ENCODE measurements at regions not wholly inside any gene's neighbourhood (a gene's known extent, or its start where the extent isn't known, plus 50 kb on each side); places are given as distances from the start of the nearest gene placed in this dataset.
"Not testable (repeated sequence)": the region's sequence is repeated elsewhere in the genome, so short reads cannot be mapped to it uniquely, and the experiment has no call there.

DNA sequence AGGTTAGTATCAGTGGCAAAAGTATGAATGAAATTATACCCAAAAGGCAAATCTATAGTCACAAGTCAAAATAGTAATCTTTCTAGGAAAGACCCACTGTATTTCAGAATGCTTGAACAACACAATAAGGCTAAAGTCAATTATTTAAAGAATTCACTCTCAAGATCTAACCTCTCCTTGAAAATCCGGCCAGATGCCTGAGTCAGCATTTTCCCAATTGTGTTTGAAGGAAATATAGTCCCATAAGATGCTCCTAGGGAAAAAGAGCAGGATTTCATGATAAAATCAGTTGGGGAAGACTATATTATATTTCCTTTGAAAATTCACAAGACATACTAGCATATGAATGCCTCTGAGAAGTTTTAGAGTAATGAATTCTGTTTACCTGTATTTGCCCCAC lies 1075.0 kb downstream of the GRM8 start:
- DNase-seq: no peak

DNA sequence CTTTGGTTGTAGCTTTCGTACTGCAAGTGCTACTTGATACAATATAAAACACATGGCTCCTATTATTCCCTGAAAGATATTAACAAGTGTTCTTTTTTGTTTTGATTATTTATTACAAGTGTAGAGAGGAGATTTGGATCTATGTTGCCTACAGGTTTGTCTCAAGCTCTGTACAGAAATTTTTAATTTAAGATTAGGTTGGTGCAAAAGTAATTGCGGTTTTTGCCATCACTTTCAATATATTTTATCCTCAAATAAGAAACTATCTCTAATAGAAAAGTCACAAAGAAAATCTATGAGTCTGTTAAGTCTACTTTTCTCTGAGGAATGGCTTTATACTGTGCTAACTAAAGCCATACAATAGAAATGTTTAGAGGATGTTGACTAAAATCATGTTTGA lies 1086.1 kb downstream of the GRM8 start:
- no peak for DNase-seq

DNA sequence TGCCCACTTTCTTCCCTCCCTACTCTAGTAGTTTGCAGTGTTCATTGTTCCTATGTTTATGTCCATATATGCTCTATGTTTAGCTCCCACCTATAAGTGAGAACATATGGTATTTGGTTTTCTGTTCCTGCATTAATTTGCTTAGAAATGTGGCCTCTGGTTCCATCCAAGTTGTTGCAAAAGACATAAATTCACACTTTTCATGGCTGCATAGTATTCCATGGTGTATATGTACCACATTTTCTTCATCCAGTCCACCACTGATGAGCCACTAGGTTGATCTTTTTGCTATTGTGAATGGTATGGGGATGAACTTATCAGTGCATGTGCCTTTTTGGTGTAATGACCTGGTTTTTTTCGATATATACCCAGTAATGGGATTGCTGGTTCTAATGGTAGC lies 1089.1 kb downstream of the GRM8 start:
- DNase-seq: no peak

DNA sequence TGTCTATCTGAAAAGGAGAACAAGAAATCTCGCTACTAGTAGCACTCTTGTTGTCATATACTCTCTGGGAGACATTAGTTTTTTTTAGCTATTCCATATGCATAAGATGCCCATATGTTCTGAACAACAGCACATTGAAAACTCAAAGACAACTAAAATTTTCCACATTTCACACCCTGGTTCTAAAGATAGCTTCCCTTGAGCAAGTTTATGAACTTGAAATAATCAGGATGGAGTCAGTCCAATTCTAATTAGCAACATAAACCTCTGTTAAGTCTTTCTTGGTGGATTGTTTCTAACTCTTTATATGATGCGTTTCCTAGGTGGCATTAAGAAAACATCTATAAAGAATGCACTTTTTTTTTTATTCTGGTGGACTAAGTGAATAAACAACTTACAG lies 1095.3 kb downstream of the GRM8 start:
- no peak for DNase-seq

DNA sequence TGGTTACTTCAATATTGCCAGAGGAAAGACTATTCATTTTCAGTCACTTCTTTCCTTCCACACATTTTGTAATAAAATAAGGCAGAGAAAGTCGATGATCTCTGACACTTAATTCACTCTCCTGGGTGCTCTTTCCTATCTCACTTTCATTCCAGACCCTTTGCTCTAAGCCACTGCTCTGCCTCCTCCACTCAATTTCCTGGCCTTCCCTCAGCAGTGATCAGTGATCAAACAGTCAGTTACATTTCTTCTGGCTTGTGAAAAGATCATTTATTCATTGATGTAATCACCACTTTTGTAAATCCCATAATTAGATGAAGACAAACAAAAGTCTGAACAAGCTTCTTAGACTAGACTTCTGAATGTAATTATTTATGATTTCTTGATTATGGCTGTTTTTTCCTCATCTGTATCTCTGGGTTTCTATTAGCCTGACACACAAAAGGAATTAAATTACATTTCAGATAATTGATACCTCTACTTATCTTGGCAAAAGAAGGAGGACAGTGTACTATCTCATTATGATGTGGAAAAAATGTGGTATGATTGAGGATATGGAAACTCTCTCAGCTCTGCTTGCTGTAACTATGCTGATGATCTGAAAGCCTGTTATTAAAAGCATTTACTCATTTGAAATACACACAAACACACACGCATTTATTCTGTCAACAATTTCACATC lies 1102.3 kb downstream of the GRM8 start:
- no peak for DNase-seq

DNA sequence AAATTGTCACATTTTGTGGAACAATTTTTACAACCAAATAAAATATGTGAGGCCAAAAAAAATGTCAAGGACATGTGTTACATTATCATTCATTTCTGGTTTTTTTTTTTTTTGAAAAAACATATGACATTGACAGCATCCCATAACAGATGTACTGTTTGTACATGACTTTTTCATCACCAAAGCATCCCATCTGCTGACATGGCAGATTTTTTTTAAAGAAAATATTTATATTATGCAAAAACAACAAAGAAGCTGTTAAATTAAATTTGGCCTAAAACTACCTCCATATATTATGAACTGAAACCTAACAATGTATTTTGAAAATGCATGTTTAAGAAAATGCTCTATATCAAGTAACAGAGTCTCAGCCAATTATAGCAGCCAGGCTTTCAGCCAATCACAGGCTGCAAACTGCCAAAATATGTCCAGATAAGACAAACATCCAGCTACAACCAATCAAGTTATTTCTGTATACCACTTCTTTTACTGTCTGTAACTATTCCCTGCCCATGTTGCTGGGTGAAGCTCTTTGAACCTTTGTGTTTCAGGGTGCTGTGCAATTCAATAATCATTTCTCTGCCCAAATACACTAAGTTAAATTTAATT lies 1111.8 kb downstream of the GRM8 start:
- no peak for DNase-seq

DNA sequence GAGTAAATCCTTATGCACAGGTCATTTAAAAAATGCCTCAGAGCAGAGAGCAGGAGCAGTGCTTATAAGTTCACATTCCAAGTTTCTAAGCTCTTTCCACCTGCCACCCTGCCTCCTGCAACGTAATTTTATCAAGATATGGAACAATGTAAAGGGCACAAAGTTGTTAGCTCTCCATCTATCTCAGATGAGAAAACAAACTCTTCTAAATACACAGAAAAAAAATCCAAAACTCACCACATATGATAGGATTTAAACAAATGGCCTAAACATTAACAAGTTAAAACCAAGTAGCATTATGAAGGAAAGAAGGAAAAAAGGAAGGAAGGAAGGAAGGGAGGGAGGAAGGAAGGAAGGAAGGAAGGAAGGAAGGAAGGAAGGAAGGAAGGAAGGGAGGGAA lies 1132.8 kb downstream of the GRM8 start:
- no peak for DNase-seq

DNA sequence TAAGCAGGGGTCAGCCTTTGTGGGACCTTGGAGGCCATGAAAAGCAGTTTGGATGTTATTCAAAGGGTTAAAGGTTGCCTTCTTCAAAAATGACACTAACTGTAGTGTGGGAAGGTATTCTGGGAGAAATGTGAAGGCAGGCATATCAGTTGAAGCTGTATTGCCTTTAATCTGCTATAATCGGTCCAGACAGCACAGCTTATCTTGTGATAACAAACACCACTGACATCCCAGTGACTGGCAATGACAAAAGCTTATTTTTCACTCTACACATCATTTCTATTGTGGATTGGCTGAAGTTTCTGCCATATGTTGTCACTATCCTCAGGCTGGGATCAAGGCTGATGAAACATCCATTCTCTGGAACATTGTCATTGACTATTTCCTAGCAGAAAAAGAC lies 1149.2 kb downstream of the GRM8 start:
- DNase-seq: no peak

DNA sequence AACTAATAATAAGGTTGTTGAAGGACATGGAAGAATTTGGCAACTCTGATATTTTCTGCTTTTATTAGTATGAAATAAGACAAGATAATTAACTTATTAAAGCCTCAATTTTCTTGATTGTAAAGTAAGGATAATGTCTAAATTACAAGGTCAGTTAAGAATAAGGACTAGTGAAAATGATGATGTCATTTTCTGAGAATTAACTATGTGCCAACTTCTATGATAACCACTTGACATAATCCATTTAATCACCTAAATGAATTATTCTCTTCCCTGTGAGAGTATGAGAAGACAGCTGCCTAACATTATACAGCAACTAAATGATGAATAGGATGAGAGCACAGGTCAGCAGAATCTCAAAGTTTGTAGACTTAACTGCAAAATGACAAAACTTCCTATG lies 1153.4 kb upstream of the POT1 start:
- DNase-seq: no peak

DNA sequence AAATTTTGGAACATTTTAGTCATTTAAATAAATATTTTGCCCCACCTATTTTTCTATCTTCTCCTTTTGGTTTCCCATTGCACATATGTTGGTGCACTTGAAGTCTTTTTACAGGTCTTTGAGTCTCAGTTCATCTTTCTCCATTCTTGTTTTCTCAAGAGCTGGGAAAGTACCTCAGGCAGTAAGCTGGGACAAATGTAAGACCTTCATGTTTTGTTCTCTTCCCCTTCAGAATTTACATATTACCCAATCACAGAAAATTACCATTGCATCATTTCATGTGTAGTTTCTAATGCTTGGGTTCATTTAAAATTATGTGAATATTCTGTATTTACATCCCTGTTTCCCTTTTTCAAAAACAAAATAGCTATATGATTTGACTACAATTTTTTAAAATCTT lies 1150.0 kb upstream of the POT1 start:
- no peak for DNase-seq

DNA sequence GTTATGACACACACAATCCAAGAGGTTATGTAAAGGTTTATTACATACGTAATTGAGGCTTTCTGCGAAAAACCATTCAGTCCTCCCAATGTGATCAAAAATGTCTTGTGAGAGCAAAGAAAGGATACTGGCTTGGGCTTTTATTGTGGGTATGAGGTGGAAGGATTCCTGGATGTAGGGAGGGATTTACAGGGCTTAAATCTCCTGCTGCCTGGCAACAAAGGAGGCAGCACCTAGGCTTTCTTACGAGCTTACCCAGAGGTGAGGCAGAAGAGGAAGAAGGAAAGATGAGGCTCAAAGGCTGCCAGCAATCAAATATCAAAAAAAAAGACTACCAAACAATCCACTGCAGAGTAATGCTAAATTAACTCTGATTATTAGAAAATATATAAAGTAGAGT lies 1149.5 kb upstream of the POT1 start:
- no peak for DNase-seq

DNA sequence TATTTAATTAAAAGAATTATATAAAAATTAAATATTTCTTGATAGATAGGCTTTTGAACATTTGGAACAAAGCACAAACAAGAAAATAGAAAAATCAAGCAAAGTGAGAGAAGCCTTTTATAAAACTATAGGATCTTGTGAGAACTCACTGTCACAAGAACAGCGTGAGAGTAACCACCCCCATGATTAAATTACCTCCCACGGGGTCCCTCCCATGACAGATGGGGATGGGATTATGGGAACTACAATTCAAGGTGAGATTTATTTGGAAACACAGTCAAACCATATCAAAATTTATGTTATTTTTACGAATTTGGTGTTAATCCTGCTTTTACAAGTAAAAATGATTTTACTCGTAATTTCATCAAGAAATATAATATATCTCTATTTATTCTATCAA lies 1136.1 kb upstream of the POT1 start:
- DNase-seq: no peak

DNA sequence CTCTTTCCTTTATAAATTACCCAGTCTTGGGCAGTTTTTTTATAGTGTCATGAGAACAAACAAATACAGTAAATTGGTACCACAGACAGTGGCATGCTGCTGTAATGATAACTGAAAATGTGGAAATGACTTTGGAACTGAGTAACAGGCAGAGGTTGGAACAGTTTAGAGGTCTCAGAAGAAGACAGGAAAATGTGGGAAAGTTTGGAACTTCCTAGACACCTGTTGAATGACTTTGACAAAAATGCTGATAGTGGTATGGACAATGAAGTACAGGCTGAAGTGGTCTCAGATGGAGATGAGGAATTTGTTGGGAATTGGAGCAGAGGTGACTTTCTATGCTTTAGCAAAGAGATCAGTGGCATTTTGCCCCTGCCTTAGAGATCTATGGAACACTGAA lies 1128.4 kb upstream of the POT1 start:
- DNase-seq: no peak

DNA sequence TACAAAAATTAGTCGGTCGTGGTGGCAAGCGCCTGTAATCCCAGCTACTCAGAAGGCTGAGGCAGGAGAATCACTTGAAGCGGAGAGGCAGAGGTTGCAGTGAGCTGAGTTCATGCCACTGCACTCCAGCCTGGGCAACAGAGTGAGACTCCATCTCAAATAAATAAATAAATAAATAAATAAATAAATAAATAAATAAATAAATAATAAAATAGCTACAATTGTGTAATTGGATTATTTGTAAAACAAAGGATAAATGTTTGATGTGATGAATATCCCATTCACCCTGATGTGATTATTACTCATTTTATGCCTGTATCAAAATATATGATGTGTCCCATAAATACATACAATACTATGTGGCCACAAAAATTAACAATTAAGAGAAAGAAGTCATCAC lies 1127.0 kb upstream of the POT1 start:
- DNase-seq: not testable (repeated sequence)

DNA sequence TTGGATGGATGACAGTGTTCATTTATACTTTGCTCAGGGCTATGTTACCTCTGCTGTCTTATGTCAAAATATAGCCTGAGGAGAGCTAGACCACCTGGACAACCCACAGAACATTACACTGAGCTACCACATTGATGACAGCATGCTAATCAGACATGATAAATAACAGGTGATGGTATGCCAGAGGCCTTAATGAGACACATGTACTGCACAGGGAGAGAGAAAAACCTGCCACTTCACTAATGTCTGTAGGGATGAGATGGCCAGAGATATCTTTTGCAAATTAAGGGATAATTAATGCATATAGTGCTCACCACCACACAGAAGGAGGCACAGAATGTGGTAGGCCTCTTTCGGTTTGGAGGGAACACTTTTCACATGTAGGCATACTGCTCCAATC lies 1122.6 kb upstream of the POT1 start:
- DNase-seq: peak; percentile 1

DNA sequence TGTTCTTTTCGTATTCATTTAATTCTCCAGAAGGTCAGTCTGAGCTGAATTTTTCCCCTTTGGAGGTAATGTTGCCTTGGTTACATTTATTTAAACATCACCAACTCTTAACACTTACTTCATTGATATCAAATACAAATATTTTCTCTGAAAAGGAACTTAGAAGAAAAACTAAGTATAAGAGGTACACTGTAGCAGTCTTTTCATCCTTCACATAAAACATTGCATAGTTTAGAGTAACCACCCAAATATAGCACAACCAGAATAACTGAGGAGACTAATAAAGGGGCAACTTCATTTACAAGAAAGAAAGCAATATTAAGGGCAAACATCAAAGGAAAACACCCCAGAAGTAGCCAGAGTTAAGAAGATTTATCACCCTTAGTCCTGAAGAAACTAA lies 1115.0 kb upstream of the POT1 start:
- DNase-seq: no peak

DNA sequence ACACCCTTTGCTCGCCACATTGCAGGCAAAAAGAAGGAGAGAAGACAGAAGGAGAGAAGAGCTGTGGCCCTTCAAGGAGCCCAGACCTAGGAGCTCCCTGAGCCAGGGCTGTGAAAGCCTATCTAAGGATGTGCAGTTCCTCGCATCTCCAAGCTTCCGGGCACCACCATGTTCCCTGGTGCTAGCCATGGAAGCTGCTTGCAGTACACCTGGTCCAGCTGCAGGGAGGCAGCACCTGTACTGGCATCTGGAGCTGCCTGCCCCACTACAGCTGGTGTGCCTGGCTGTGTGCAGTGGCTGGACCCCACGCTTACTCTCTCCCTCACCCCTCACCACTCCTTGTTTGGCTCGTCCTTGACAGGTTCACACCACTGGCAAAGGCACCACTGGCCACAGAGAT lies 1111.8 kb upstream of the POT1 start:
- no peak for DNase-seq

DNA sequence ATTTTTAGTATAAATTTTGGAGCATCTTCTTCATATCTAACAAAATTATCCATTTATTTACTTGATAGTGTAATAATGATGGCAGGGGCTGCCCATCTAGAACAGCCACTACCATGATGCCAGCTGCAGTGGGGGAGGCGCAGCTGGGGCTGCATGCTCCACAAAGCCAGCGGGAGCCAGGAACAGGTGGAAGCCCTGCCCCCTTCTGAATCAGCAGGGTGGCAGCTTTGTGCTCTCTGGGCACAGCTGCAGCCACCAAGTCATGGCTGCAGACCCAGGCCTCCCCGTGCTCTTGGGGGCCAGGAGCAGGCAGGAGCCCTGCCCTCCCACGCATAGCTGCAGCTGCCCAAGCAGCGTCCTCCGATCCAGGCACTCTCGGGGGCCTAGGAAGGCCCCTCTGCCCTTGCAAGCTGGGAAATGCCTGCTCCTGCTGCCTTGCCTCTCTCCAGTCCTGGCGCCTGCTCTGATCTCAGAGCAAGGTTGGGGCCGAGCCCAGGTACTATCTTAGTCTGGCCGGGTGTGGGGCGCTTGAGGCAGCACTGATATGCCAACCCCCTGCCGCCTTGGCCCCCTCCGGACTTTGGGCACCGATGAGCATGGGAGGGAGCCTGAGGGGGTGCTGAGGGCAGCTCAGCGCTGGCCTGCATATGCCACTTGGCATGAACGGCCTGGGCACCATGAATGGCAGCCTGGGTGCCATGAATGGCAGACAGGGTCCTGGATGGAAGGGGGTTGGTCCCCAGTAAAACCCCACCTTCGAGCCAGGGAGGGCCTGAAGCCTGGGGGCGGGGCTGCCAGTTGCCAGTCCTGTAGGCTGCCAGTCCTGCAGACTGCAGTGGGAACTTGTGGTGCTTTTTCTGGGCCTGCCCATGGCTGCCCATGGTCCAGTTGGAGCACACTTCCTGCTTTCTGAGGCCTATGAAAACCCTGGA lies 1110.8 kb upstream of the POT1 start:
- peak; percentile 4 for DNase-seq

DNA sequence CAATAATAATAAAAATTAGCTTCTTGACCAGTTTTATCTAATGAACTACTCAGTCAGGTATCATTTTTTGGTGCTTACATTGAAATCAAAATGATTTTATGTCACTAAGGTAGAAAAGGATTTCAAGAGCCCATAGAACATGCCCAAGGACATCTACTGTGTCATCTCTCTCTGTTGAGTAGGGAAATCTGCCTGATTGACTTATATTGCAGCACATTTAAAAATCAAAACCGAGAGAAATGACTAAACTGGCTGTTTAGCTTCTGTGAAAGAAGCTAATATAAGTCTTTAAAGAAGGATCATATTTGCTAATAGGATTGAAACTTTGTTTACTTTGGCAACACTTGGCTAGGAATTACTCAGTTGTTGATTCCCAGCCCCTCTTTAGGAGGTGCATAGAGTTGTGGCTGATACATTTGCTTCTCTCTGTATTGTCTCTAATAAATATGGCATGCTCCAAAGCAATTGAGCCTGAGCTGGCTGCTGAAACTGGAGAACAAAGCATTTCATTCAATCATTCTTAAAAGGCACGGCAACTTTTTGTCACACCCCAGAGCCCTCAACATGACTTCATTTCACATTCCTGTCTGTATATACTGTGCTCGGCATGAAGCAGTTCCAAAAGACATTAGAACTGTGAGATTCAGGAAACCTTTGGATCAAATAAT lies 1096.9 kb upstream of the POT1 start:
- DNase-seq: peak; percentile 56

DNA sequence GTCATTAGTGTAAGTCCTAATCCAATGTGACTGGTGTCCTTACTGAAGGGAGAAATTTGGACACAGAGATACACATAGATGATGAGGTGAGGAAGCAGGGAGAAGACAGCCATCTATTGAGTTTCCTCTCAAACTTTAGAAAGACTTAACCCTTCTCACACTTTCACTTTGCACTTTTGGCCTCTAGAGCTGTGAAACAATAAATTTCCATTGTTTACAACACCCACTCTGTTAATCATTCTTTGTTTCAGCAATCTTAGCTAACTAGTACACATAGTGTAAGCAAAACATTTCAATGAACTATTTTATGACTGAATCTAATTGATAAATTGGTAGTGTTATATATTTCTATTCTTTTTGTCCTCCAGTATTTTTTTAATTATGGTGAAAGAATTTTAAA lies 1092.8 kb upstream of the POT1 start:
- no peak for DNase-seq

DNA sequence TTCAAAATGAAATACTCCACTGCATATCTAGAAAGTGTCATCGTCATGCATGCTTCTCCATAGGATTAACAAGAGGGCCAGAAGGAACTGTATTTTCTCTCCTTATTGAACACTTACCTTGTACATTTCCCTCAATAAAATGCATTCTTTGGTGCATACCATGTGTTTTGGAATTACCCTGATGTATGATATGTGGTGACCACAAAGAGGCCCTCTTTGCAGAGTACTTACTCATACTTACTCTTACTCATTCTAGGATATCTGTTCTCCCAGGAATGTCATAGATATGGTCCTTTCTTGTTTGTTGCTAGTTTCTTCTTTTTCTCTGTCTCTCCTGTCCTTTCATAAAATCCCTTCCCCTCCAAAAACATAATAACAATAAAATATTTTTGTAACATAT lies 1087.1 kb upstream of the POT1 start:
- DNase-seq: no peak

DNA sequence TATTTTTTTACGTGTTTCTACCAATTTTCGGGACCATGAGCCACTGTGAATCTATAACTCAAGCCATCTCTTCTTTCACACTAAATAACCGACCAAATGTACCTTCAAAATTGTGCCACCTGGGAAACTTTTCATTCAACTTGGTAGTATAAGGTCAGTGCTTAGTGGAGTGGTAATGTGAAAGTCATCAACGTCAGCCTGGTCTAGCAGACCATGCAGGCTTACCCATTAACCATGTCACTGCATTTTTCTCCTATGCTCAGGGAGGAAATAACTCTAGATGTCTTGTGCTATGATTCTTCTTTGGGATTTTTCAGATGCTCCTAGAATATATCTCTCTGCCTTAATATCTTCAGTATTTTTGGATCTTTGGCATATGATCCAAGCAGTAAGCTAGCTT lies 1075.4 kb upstream of the POT1 start:
- no peak for DNase-seq

DNA sequence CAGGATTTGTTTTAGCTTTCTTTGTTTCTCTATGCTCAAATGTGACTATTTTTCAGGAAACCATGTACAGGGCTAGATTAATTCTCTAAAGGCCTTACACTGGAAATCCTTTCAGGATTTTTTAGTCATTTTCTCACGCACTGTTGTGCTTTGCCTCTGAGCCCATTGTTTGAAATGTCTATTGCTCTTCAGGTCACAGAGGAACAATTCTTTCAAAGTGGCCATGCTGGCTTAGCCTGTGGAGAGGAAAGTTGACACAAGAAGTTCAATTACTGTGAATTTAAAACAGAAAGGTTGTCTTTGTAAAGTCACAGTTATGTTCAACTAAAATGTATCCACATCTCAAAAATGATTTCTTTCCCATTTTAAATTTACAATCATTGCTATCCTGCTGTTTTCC lies 1071.7 kb upstream of the POT1 start:
- DNase-seq: no peak
